Breast epithelium (tissue), 4 donors: ENCODE measurements at regions not wholly inside any gene's neighbourhood (a gene's known extent, or its start where the extent isn't known, plus 50 kb on each side); places are given as distances from the start of the nearest gene placed in this dataset.

ENCODE experiments used
- DNase-seq, 2 donors: peaks; one replicate each; pipeline ENCODE4 v3.0.0-alpha.2; 2019; ENCODE audit warnings: low spot score in 2 of 2
- H3K27ac ChIP-seq, 2 donors: fragments of 200-600 bp; sonication (generic) in 1 of 2; one replicate each; pipeline ENCODE4 v1.5.1; 2016 to 2019; ENCODE audit warnings: mild to moderate bottlenecking in 1 of 2
- H3K27me3 ChIP-seq, 2 donors: fragments of 200-600 bp; sonication (generic) in 1 of 2; one replicate each; pipeline versions ENCODE4 v1.5.1 to v1.6.0; 2017 to 2019; ENCODE audit warnings: control low read depth in 1 of 2, mild to moderate bottlenecking in 1 of 2
- H3K36me3 ChIP-seq: fragments of 200-600 bp; one replicate; pipeline ENCODE4 v1.5.1; 2019
- H3K4me1 ChIP-seq, 2 donors: fragments of 200-600 bp; sonication (generic); one replicate each; pipeline ENCODE4 v1.5.1; 2016 to 2019; ENCODE audit warnings: control low read depth in 1 of 2
- H3K4me3 ChIP-seq, 3 donors: fragments of 200-600 bp; sonication (generic); 1 replicate in 2 of 3; 2 replicates in 1 of 3; pipeline ENCODE4 v1.5.1; 2016 to 2019; ENCODE audit warnings: mild to moderate bottlenecking in 3 of 3, moderate library complexity in 2 of 3
- H3K9me3 ChIP-seq, 2 donors: fragments of 200-600 bp; sonication (generic) in 1 of 2; one replicate each; pipeline ENCODE4 v1.5.1; 2016 to 2019; ENCODE audit warnings: control low read depth in 1 of 2
- CTCF ChIP-seq, 3 donors: fragments of 450-650 bp; IDR thresholded peaks; one replicate each; pipeline ENCODE4 v1.5.1; 2016 to 2017; ENCODE audit warnings: antibody characterized with exemption in 3 of 3, mild to moderate bottlenecking in 3 of 3, moderate library complexity in 3 of 3
- POLR2A ChIP-seq: fragments of 450-650 bp; IDR thresholded peaks from one replicate; pipeline ENCODE4 v1.6.1; 2016; ENCODE audit warnings: antibody characterized with exemption, mild to moderate bottlenecking, moderate library complexity
- POLR2AphosphoS5 ChIP-seq, 3 donors: sonication (generic); formaldehyde crosslinking; IDR thresholded peaks; one replicate each; pipeline ENCODE4 v1.6.1; 2017; ENCODE audit warnings: antibody characterized with exemption in 3 of 3
- intact Hi-C: fragments of 100-400 bp; cut with DNase I; formaldehyde crosslinking; loops from one replicate; pipeline ENCODE4 v1.15.1; 2023; ENCODE audit warnings: low total_unique reads

DNA sequence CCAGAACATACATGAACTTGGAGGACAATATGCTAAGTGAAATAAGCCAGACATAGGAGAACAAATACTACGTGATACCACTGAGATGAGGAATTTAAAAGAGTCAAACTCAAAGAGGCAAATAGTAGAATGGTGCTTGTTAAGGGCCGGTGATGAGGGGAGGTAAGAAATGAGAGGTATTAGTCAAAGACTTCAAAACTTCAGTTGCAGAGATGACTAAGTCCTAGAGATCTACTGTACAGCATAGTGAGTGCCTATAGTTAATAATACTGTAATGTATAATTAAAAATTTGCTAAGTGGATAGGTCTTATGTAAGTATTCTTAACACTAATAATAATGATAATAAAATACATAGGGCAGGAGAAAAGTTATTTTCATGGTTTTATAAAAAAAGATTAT is 126.9 kb upstream of the VEGFC start:
- H3K36me3 ChIP-seq = no peaks in the 10 kb centered on the region
- peaks cover 4 to 15% of the 10 kb centered on the region in 2 donors for H3K9me3 ChIP-seq
- H3K4me1 ChIP-seq = no peaks in the 10 kb centered on the region
- TF ChIP-seq POLR2AphosphoS5 (IDR thresholded peaks at IDR 0.05) = no peak
- TF ChIP-seq CTCF (IDR thresholded peaks at IDR 0.05) = no peak
- TF ChIP-seq POLR2A = no peak
- no peak for DNase-seq
- no peaks in the 10 kb centered on the region for H3K27me3 ChIP-seq
- intact Hi-C loops = no loop called here
- H3K27ac ChIP-seq = no peak overlapping the region
- H3K4me3 ChIP-seq = no peak overlapping the region

DNA sequence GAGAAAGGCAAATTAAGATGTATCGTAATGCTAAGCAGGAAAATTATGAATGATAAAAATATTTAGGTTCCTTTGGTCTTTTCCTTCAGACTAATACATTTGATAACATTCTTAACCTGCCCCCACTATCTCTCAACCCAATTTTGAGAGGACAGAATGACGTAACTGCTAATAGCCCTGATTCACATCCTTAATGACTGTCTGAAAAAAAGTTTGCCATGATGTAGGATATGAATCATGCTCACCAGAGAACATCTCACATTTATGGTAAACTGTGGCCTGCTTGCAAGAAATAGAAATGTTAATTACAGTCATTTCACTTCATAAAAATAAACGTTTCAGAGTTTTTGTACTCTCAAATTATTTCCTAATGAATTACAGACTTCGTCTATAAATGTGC is 128.0 kb upstream of the VEGFC start:
- Histone ChIP-seq H3K36me3 (no peaks in the 10 kb centered on the region), H3K4me3 (no peak overlapping the region), H3K27ac (no peak overlapping the region), H3K4me1 (no peaks in the 10 kb centered on the region), H3K9me3 (peaks cover 2 to 4% of the 10 kb centered on the region in 2 donors), H3K27me3 (no peaks in the 10 kb centered on the region)
- no peak for DNase-seq
- TF ChIP-seq CTCF (IDR thresholded peaks at IDR 0.05) (no peak), POLR2A (no peak), POLR2AphosphoS5 (IDR thresholded peaks at IDR 0.05) (no peak)
- intact Hi-C loops = no loop called here

- Histone ChIP-seq H3K9me3 (no peaks in the 10 kb centered on the region), H3K27ac (no peak overlapping the region), H3K4me1 (no peaks in the 10 kb centered on the region), H3K27me3 (no peaks in the 10 kb centered on the region), H3K4me3 (no peak overlapping the region), H3K36me3 (no peaks in the 10 kb centered on the region)
- DNase-seq = no peak
- intact Hi-C loops = no loop called here
- TF ChIP-seq POLR2AphosphoS5 (IDR thresholded peaks at IDR 0.05) = no peak
- TF ChIP-seq CTCF (IDR thresholded peaks at IDR 0.05) = no peak
- no peak for TF ChIP-seq POLR2A
Observed at GRCh38 chr4:176921256-176921655, 128.5 kb upstream of the VEGFC start.

DNA sequence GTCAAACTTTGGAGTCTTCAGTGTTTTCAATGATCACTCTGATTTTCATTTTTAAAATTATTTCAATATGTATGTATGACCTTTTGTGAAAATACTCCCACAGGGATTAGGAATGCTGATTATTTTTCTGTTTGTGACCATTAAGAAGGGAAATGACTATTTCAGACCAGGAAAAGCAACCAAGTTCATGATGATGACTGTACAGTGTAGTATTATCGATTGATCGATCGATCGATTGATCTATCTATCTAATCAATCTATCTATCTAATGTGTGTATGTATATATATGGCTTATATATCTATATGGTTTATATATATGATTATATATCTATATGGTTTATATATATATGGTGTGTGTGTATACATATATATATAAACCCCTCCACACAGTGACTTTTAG is 131.5 kb upstream of the VEGFC start:
- Histone ChIP-seq H3K36me3 (no peaks in the 10 kb centered on the region), H3K4me3 (no peak overlapping the region), H3K9me3 (no peaks in the 10 kb centered on the region), H3K27me3 (no peaks in the 10 kb centered on the region), H3K4me1 (no peaks in the 10 kb centered on the region), H3K27ac (no peak overlapping the region)
- no peak for TF ChIP-seq POLR2A
- TF ChIP-seq POLR2AphosphoS5 (IDR thresholded peaks at IDR 0.05) = no peak
- TF ChIP-seq CTCF (IDR thresholded peaks at IDR 0.05) = no peak
- no peak for DNase-seq
- intact Hi-C loops = no loop called here

GRCh38 chr4:176925962-176926361 is 133.2 kb upstream of the VEGFC start:
- H3K4me3 ChIP-seq = no peak overlapping the region
- no peaks in the 10 kb centered on the region for H3K27me3 ChIP-seq
- no peak for TF ChIP-seq POLR2A
- no peak for TF ChIP-seq POLR2AphosphoS5 (IDR thresholded peaks at IDR 0.05)
- TF ChIP-seq CTCF (IDR thresholded peaks at IDR 0.05) = no peak
- H3K9me3 ChIP-seq = no peaks in the 10 kb centered on the region
- intact Hi-C loops = no loop called here
- no peaks in the 10 kb centered on the region for H3K4me1 ChIP-seq
- no peak overlapping the region for H3K27ac ChIP-seq
- H3K36me3 ChIP-seq = no peaks in the 10 kb centered on the region
- DNase-seq = no peak
